C1 segment of cervical spinal cord (tissue), 14 donors: ENCODE measurements at regions not wholly inside any gene's neighbourhood (a gene's known extent, or its start where the extent isn't known, plus 50 kb on each side); places are given as distances from the start of the nearest gene placed in this dataset.
A peak's percentile ranks its signal among the peaks of the same experiment; 100 is the strongest.
"Not testable (repeated sequence)": the region's sequence is repeated elsewhere in the genome, so short reads cannot be mapped to it uniquely, and the experiment has no call there.

Source experiments
- DNase-seq, 14 donors: peaks; one replicate each; lab custom pipeline; 2025; lab: John Stamatoyannopoulos, UW

GRCh38 chr10:118805146-118805545 lies 50.4 kb upstream of the CACUL1 start:
- no peak for DNase-seq

GRCh38 chr10:118807512-118808305 lies 52.9 kb upstream of the CACUL1 start:
- DNase-seq, result no peak

GRCh38 chr10:118808601-118809356 lies 54.0 kb upstream of the CACUL1 start:
- peak in 1 of 14 donors; percentile 19 for DNase-seq

- no peak for DNase-seq
These were observed 54.8 kb upstream of the CACUL1 start for GRCh38 chr10:118809357-118810220.

GRCh38 chr10:118810796-118811505 lies 56.2 kb upstream of the CACUL1 start:
- DNase-seq, result no peak

- DNase-seq, result no peak
These were observed 57.1 kb upstream of the CACUL1 start for GRCh38 chr10:118811675-118812392.

GRCh38 chr10:118812393-118812740 lies 57.6 kb upstream of the CACUL1 start:
- no peak for DNase-seq

- not testable (repeated sequence) for DNase-seq
These were observed 58.2 kb upstream of the CACUL1 start for GRCh38 chr10:118813001-118813400.

GRCh38 chr10:118816471-118817168 lies 61.9 kb upstream of the CACUL1 start:
- no peak for DNase-seq

GRCh38 chr10:118817328-118818068 lies 62.7 kb upstream of the CACUL1 start:
- DNase-seq, result no peak

GRCh38 chr10:118818621-118819221 lies 64.0 kb upstream of the CACUL1 start:
- peak in 9 of 14 donors; percentile 9 to 91 (median 44) for DNase-seq

GRCh38 chr10:118820326-118821116 lies 65.8 kb upstream of the CACUL1 start:
- DNase-seq, result no peak

- no peak for DNase-seq
These were observed 68.6 kb upstream of the CACUL1 start for GRCh38 chr10:118823256-118823907.

GRCh38 chr10:118827053-118827452 lies 72.3 kb upstream of the CACUL1 start:
- DNase-seq, result no peak

- no peak for DNase-seq
These were observed 72.8 kb upstream of the CACUL1 start for GRCh38 chr10:118827466-118828155.

- peak in 6 of 14 donors; percentile 4 to 55 (median 22) for DNase-seq
These were observed 77.5 kb upstream of the CACUL1 start for GRCh38 chr10:118832241-118832651.

- not testable (repeated sequence) for DNase-seq
These were observed 79.6 kb upstream of the CACUL1 start for GRCh38 chr10:118834370-118834769.
